GM21717 (cell line): ENCODE measurements at regions not wholly inside any gene's neighbourhood (a gene's known extent, or its start where the extent isn't known, plus 50 kb on each side); places are given as distances from the start of the nearest gene placed in this dataset.
"Not testable (repeated sequence)": the region's sequence is repeated elsewhere in the genome, so short reads cannot be mapped to it uniquely, and the experiment has no call there.

Experiments used
- ATAC-seq: cut with Tn5 transposase; IDR thresholded peaks from one replicate; pipeline ENCODE4 v1.9.1; 2021; ENCODE audit warnings: mild to moderate bottlenecking, moderate library complexity; ENCODE audit not compliant: unreplicated experiment

GRCh38 chr5:124622851-124623250, 123.6 kb downstream of the ZNF608 start:
- no peak for ATAC-seq

- no peak for ATAC-seq
Observed at GRCh38 chr5:124621279-124621678, 125.2 kb downstream of the ZNF608 start.

DNA sequence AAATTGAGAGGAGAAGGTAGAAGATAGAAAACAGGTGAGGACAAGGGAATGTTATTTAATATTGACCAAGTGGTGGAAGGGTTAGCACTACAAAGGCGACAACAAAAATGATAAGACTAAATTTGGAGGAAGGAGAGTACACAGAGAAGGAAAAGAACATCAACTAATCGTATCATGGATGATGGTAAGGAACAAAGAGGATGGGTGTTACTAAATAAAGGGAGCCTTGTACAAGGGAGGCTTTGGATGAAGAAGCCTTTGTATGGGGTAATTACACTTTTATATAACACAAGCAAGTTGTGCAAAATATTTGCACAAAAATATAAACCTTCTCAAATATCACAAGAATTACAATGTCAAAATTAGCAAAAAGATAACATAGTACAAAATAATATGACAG, 125.7 kb downstream of the ZNF608 start:
- ATAC-seq, result no peak

GRCh38 chr5:124619121-124619520, 127.3 kb downstream of the ZNF608 start:
- no peak for ATAC-seq

- ATAC-seq, result no peak
Observed at GRCh38 chr5:124617787-124618186, 128.7 kb downstream of the ZNF608 start.

DNA sequence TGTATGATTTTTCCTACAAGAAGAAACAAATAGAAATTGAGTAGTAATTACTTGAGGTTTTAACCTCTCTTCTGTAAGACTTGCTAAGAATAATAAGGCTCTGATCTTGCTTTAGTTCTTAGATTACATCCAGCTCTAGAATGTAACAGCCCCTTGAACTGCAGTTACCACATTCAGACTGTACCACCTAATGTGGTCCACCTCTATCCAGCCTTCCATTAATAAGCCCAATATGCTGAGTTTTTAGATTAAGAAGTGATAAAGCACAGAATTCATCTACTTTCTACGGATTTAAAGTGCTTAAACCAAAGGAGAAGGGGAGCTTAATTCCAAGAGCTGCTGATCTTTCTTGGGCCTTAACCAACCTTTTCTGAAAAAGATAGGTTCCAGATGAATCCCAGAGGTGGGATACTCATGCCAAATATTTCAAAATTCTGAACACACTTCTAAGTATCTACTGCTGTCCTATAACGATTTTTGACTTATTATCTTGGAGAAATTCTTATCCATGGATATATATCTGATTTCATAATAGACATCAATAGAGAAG, 131.5 kb downstream of the ZNF608 start:
- ATAC-seq, result no peak

DNA sequence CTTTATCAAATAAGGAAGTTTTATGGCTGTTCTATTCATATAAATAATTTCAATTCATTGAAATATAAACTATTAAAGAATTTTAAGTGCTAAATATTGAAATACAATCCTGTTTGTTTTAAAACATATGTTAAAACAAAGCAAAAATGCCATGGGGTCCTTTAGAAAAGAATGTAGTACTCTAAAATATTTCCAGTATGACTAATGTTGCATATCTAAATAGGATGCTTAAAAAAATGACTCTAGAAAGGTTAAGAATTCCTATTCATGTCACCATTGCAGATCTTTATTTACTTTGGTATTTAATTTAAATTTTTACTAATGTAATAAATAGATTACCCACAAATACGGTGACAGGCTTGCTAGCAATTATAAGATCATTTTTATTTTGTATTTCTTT, 132.3 kb downstream of the ZNF608 start:
- ATAC-seq, result no peak

DNA sequence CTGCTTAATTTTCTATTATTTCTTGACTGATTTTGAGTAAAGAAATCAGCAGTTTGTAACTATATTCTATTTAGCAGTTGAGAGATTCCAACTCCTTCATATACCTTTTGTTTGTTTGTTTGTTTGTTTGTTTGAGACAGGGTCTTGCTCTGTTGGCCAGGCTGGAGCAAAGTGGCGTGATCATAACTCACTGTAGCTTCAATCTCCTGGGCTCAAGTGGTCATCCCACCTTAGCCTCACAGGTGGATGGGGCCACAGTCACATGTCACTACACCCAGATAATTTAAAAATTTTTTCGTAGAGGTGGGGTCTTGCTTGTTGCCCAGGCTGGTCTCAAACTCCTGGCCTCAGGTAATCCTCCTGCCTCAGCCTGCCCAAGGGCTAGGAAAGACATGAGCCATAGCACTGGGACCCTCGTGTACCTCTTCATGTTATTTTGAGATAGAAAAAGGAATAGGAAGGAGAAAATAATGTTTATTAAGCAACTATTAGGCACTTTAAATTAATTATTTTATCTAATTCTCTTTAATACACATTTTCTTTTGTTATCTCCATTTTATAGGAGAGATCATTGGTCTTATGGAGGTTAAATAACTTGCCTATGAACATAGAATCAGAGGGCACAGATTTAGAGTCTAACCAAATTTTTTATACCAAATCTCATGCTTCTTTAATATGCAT, 133.0 kb downstream of the ZNF608 start:
- no peak for ATAC-seq

GRCh38 chr5:124612023-124612422, 134.4 kb downstream of the ZNF608 start:
- no peak for ATAC-seq

DNA sequence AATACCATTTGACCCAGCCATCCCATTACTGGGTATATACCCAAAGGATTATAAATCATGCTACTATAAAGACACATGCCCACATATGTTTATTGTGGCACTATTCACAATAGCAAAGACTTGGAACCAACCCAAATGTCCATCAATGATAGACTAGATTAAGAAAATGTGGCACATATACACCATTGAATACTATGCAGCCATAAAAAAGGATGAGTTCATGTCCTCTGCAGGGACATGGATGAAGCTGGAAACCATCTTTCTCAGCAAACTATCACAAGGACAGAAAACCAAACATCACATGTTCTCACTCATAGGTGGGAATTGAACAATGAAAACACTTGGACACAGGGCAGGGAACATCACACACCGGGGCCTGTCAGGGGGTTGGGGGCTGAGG, 135.2 kb downstream of the ZNF608 start:
- not testable (repeated sequence) for ATAC-seq

GRCh38 chr5:124609685-124610084, 136.8 kb downstream of the ZNF608 start:
- not testable (repeated sequence) for ATAC-seq

DNA sequence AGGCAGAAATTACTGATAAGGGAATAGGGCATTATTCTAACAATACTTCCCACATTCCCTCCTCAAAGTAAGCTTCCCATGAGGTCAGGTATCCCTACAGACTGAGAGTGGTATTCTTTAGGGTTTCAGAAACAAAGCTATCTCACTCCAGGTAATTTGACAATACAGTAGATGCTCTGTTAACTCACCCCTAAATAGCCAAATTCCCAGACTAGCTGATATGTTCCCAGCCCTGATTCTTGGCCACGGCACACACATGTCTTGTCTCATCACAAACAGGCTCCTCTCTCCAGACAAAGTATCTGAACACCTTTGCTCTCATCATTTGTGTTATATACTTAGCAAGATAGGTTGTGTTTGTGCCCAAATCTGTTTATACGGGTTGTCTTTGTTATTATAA, 139.9 kb downstream of the ZNF608 start:
- no peak for ATAC-seq

DNA sequence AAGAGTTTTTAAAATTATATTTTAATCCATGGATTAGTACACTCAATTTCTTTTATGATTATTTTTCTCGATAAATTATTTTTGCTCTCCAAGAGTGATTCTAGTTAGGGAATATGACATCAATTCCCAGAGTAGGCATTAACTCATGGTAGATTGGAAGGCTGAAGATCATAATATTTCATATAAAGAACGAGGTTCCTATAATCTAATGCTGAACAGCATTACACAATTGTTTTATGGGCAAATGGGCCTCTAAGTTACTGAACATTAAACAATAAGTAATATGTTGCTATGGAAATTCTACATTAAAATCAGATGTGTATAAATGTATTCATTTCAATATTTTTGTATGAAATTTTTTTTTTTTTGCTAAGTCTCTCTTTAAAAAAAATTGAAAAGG, 140.3 kb downstream of the ZNF608 start:
- no peak for ATAC-seq

- no peak for ATAC-seq
Observed at GRCh38 chr5:124605541-124605940, 140.9 kb downstream of the ZNF608 start.

GRCh38 chr5:124604419-124604818, 142.0 kb downstream of the ZNF608 start:
- ATAC-seq, result no peak

- no peak for ATAC-seq
Observed at GRCh38 chr5:124602925-124603650, 143.4 kb downstream of the ZNF608 start.

DNA sequence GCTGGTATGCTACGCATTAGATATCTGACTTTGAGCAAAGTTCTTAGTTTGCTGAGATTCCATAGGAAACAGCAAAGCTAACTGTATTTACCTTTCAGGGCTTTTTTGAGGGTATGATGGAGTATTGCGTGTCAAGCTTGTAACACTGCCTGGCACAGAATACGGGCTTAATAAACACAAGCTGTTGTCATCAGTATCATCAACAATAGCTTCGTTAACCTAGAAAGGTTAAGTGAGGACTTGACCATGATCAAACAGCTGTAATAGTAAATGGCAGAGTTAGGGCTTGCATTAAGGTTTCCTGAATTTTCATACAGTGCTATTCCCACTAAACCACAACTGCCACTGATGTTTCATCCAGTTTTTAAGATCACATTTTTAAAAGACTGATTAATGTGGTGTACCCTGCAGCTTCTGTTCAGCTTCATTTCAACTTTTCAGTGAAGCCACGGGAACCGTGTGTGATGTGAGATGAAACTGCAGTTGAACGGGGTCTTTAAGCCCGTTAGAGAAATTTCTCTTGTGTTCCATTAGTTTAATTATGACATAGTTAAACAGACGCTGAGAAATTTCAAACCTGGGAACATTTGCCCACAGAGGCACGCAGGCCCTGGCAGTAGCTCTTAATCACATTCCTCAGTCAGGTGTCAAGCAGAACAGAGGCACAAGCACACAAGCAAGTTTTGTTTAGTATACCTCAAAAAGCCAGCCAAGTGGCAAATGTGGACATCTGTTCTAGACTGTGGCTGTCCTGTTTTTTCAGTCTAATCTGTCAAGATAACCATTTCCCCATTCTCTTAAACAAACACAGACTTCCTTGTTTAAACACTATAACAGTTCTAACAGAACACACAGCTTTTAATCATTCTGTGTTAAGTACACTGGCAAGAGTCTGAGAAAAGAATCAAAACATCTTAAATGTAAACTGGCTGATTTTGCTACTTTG, 147.1 kb downstream of the ZNF608 start:
- ATAC-seq, result peak; percentile 78

GRCh38 chr5:124596595-124597421, 149.6 kb downstream of the ZNF608 start:
- ATAC-seq, result no peak

- ATAC-seq, result no peak
Observed at GRCh38 chr5:124593952-124594351, 152.5 kb downstream of the ZNF608 start.

DNA sequence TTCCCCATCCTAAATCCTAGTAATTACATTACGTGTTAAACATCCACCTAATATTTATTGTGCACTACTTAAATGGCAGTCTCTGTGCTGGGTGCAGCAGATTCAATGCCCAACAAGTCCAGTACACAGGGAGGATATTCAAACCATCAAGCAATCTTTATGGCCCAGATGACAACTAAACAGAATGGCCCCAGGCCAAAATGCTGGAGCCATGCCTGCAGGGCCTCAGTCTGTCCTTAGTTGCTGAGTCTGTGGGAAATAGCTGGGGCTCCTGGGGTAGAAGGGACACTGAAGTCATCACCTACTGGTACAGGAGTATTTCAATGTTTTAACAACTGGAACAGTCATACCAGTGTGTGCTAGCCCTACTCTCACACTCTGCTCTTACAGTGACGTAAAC, 153.5 kb downstream of the ZNF608 start:
- ATAC-seq, result no peak
